DOHH2 (cell line): ENCODE measurements at regions not wholly inside any gene's neighbourhood (a gene's known extent, or its start where the extent isn't known, plus 50 kb on each side); places are given as distances from the start of the nearest gene placed in this dataset.

Source experiments
- H3F3A ChIP-seq: fragments of 200-600 bp; sonication (generic), shearing (Covaris generic); 2 replicates; pipeline ENCODE4 v1.6.0; 2016; ENCODE audit warnings: antibody characterized with exemption, mild to moderate bottlenecking; ENCODE audit not compliant: control insufficient read depth, insufficient read depth
- H3K27ac ChIP-seq: fragments of 200-600 bp; sonication (generic); 2 replicates; pipeline ENCODE4 v1.5.1; 2014; ENCODE audit warnings: low read depth, mild to moderate bottlenecking, low read length, moderate library complexity
- H3K27me3 ChIP-seq: fragments of 200-600 bp; sonication (generic); 2 replicates; pipeline ENCODE4 v1.6.1; 2014; ENCODE audit warnings: mild to moderate bottlenecking, low read length, mixed read lengths; ENCODE audit not compliant: control insufficient read depth
- H3K36me3 ChIP-seq: fragments of 200-600 bp; sonication (generic); 2 replicates; pipeline ENCODE4 v1.6.1; 2014; ENCODE audit warnings: mild to moderate bottlenecking, low read length, moderate library complexity, mixed read lengths; ENCODE audit not compliant: control insufficient read depth
- H3K4me1 ChIP-seq: fragments of 200-600 bp; sonication (generic); 2 replicates; pipeline ENCODE4 v1.6.1; 2014; ENCODE audit warnings: mild to moderate bottlenecking, low read length, mixed read lengths; ENCODE audit not compliant: control insufficient read depth
- H3K4me2 ChIP-seq: fragments of 200-600 bp; sonication (generic); 2 replicates; pipeline ENCODE4 v1.6.0; 2014; ENCODE audit warnings: mild to moderate bottlenecking, low read length, moderate library complexity
- H3K4me3 ChIP-seq: fragments of 200-600 bp; sonication (generic); 2 replicates; pipeline ENCODE4 v1.5.1; 2014; ENCODE audit warnings: mild to moderate bottlenecking, low read length, mixed read lengths
- H3K79me2 ChIP-seq: fragments of 200-600 bp; sonication (generic); 2 replicates; pipeline ENCODE4 v1.6.1; 2014; ENCODE audit warnings: mild to moderate bottlenecking, low read length, mixed read lengths; ENCODE audit not compliant: control insufficient read depth
- H3K9me2 ChIP-seq: fragments of 200-600 bp; sonication (generic); replicated peaks from 2 replicates; pipeline ENCODE4 v1.6.1; 2014; ENCODE audit warnings: mild to moderate bottlenecking, low read length, mixed read lengths; ENCODE audit not compliant: control insufficient read depth
- H3K9me3 ChIP-seq: fragments of 200-600 bp; sonication (generic); 2 replicates; pipeline ENCODE4 v1.6.1; 2014; ENCODE audit warnings: antibody characterized with exemption, low read length, mixed read lengths; ENCODE audit not compliant: control insufficient read depth, insufficient read depth
- H4K20me1 ChIP-seq: fragments of 200-600 bp; sonication (generic); 2 replicates; pipeline ENCODE4 v1.6.0; 2014; ENCODE audit warnings: low read depth, mild to moderate bottlenecking, antibody characterized with exemption, low read length, moderate library complexity; ENCODE audit not compliant: control insufficient read depth, insufficient read depth
- CTCF ChIP-seq: fragments of 200-600 bp; sonication (generic); IDR thresholded peaks from one replicate; pipeline ENCODE4 v1.5.1; 2014; ENCODE audit warnings: antibody characterized with exemption, mild to moderate bottlenecking, low read depth, low read length; ENCODE audit not compliant: poor library complexity, severe bottlenecking
- EZH2phosphoT487 ChIP-seq: fragments of 200-600 bp; sonication (generic); IDR thresholded peaks from 2 replicates; pipeline ENCODE4 v1.6.1; 2017; ENCODE audit warnings: borderline replicate concordance, mild to moderate bottlenecking, antibody characterized with exemption, low read length, moderate library complexity, mixed read lengths

GRCh38 chr5:89342106-89342876 is 459.3 kb upstream of the MEF2C start:
- H3K36me3 ChIP-seq: no peaks in the 10 kb centered on the region
- no peaks in the 10 kb centered on the region for H3K79me2 ChIP-seq
- no peaks in the 10 kb centered on the region for H3K9me3 ChIP-seq
- H4K20me1 ChIP-seq: no peaks in the 10 kb centered on the region
- no peak for TF ChIP-seq CTCF
- TF ChIP-seq EZH2phosphoT487: no peak
- 0 out of 2 replicates have a peak, but pooled peaks cover 3% of the 10 kb centered on the region for H3K4me1 ChIP-seq
- H3K27me3 ChIP-seq: no peaks in the 10 kb centered on the region
- H3K4me2 ChIP-seq: no peak overlapping the region
- no peaks in the 10 kb centered on the region for H3F3A ChIP-seq
- H3K4me3 ChIP-seq: no peak overlapping the region
- no peak overlapping the region for H3K27ac ChIP-seq
- no peaks in the 10 kb centered on the region for H3K9me2 ChIP-seq

- H3K9me3 ChIP-seq: no peaks in the 10 kb centered on the region
- TF ChIP-seq EZH2phosphoT487: no peak
- no peak for TF ChIP-seq CTCF
- no peaks in the 10 kb centered on the region for H3K27me3 ChIP-seq
- no peaks in the 10 kb centered on the region for H3K79me2 ChIP-seq
- no peak overlapping the region for H3K4me2 ChIP-seq
- H3K36me3 ChIP-seq: no peaks in the 10 kb centered on the region
- no peaks in the 10 kb centered on the region for H3K9me2 ChIP-seq
- no peaks in the 10 kb centered on the region for H4K20me1 ChIP-seq
- no peak overlapping the region for H3K27ac ChIP-seq
- H3F3A ChIP-seq: no peaks in the 10 kb centered on the region
- 0 out of 2 replicates have a peak, but pooled peaks cover 3% of the 10 kb centered on the region for H3K4me1 ChIP-seq
- H3K4me3 ChIP-seq: no peak overlapping the region
Observed at GRCh38 chr5:89338935-89339334, 456.0 kb upstream of the MEF2C start.

GRCh38 chr5:89336111-89336510 is 453.1 kb upstream of the MEF2C start:
- Histone ChIP-seq H3K27ac (no peak overlapping the region), H3K9me2 (no peaks in the 10 kb centered on the region), H3K9me3 (no peaks in the 10 kb centered on the region), H3K79me2 (no peaks in the 10 kb centered on the region), H3K4me1 (no peaks in the 10 kb centered on the region), H4K20me1 (no peaks in the 10 kb centered on the region), H3K4me3 (no peak overlapping the region), H3F3A (no peaks in the 10 kb centered on the region), H3K4me2 (no peak overlapping the region), H3K27me3 (no peaks in the 10 kb centered on the region), H3K36me3 (no peaks in the 10 kb centered on the region)
- no peak for TF ChIP-seq CTCF
- TF ChIP-seq EZH2phosphoT487: no peak
